GM19043 (cell line): ENCODE measurements at regions not wholly inside any gene's neighbourhood (a gene's known extent, or its start where the extent isn't known, plus 50 kb on each side); places are given as distances from the start of the nearest gene placed in this dataset.

Source experiments
- ATAC-seq: cut with Tn5 transposase; IDR thresholded peaks from one replicate; pipeline ENCODE4 v1.9.1; 2021; ENCODE audit warnings: low read depth; ENCODE audit not compliant: unreplicated experiment

GRCh38 chr3:135460273-135460672 is 505.3 kb upstream of the PPP2R3A start:
- no peak for ATAC-seq

GRCh38 chr3:135471911-135472310 is 493.6 kb upstream of the PPP2R3A start:
- ATAC-seq: no peak

GRCh38 chr3:135473449-135473848 is 492.1 kb upstream of the PPP2R3A start:
- no peak for ATAC-seq

GRCh38 chr3:135487261-135487660 is 478.3 kb upstream of the PPP2R3A start:
- no peak for ATAC-seq

- no peak for ATAC-seq
Measured at GRCh38 chr3:135490219-135490915, 475.2 kb upstream of the PPP2R3A start.

- no peak for ATAC-seq
Measured at GRCh38 chr3:135491491-135492205, 473.9 kb upstream of the PPP2R3A start.

GRCh38 chr3:135495891-135496290 is 469.6 kb upstream of the PPP2R3A start:
- no peak for ATAC-seq

- no peak for ATAC-seq
Measured at GRCh38 chr3:135497979-135498378, 467.5 kb upstream of the PPP2R3A start.

GRCh38 chr3:135499426-135499825 is 466.1 kb upstream of the PPP2R3A start:
- no peak for ATAC-seq

GRCh38 chr3:135500034-135500433 is 465.5 kb upstream of the PPP2R3A start:
- ATAC-seq: no peak

GRCh38 chr3:135503065-135503759 is 462.3 kb upstream of the PPP2R3A start:
- ATAC-seq: no peak

- ATAC-seq: peak; percentile 83
Measured at GRCh38 chr3:135503760-135504686, 461.5 kb upstream of the PPP2R3A start.

- no peak for ATAC-seq
Measured at GRCh38 chr3:135513106-135514059, 452.1 kb upstream of the PPP2R3A start.

GRCh38 chr3:135514060-135514448 is 451.5 kb upstream of the PPP2R3A start:
- no peak for ATAC-seq

GRCh38 chr3:135516143-135516542 is 449.4 kb upstream of the PPP2R3A start:
- ATAC-seq: no peak

- ATAC-seq: no peak
Measured at GRCh38 chr3:135528413-135529015, 437.0 kb upstream of the PPP2R3A start.

- ATAC-seq: no peak
Measured at GRCh38 chr3:135532021-135532420, 433.5 kb upstream of the PPP2R3A start.

GRCh38 chr3:135538123-135538522 is 427.4 kb upstream of the PPP2R3A start:
- ATAC-seq: no peak

GRCh38 chr3:135539351-135539750 is 426.2 kb upstream of the PPP2R3A start:
- ATAC-seq: no peak
